HL-60 (cell line): ENCODE measurements at regions not wholly inside any gene's neighbourhood (a gene's known extent, or its start where the extent isn't known, plus 50 kb on each side); places are given as distances from the start of the nearest gene placed in this dataset.

Experiments
- CTCF ChIP-seq: IDR thresholded peaks from one replicate; pipeline ENCODE4 v1.5.1; 2011; ENCODE audit warnings: low read length, control low read depth, inconsistent platforms; ENCODE audit not compliant: insufficient read depth
- GABPA ChIP-seq: IDR thresholded peaks from 2 replicates; pipeline ENCODE4 v1.6.1; 2012; ENCODE audit warnings: low read depth
- POLR2AphosphoS5 ChIP-seq: IDR thresholded peaks from 2 replicates; pipeline ENCODE4 v1.6.1; 2012; ENCODE audit warnings: low read depth
- SPI1 ChIP-seq: IDR thresholded peaks from 2 replicates; pipeline ENCODE4 v1.6.1; 2012; ENCODE audit warnings: low read depth, mild to moderate bottlenecking, borderline replicate concordance

- TF ChIP-seq CTCF (no peak), GABPA (no peak), POLR2AphosphoS5 (no peak), SPI1 (no peak)
These were observed 116.2 kb downstream of the NSUN3 start for GRCh38 chr3:94179059-94179458.
